Activated T-cell treated with anti-CD3 and anti-CD28 coated beads for 1 hour (primary cell): ENCODE measurements at regions not wholly inside any gene's neighbourhood (a gene's known extent, or its start where the extent isn't known, plus 50 kb on each side); places are given as distances from the start of the nearest gene placed in this dataset.

Experiments
- DNase-seq: peaks from one replicate; pipeline ENCODE4 v3.0.0-alpha.2; 2020; ENCODE audit warnings: low read depth

GRCh38 chr3:187618722-187619121, 51.5 kb downstream of the SST start:
- DNase-seq: no peak

GRCh38 chr3:187617213-187617612, 53.0 kb downstream of the SST start:
- no peak for DNase-seq

GRCh38 chr3:187616307-187616972, 53.8 kb downstream of the SST start:
- peak; percentile 32 for DNase-seq

GRCh38 chr3:187615630-187616029, 54.6 kb downstream of the SST start:
- DNase-seq: no peak

- no peak for DNase-seq
Observed at GRCh38 chr3:187612656-187613055, 57.5 kb downstream of the SST start.

GRCh38 chr3:187610981-187611511, 59.1 kb downstream of the SST start:
- no peak for DNase-seq

GRCh38 chr3:187594272-187594671, 75.9 kb downstream of the SST start:
- no peak for DNase-seq

GRCh38 chr3:187593451-187593850, 76.7 kb downstream of the SST start:
- DNase-seq: no peak

GRCh38 chr3:187590861-187591576, 79.2 kb downstream of the SST start:
- DNase-seq: no peak

- DNase-seq: no peak
Observed at GRCh38 chr3:187587076-187587475, 83.1 kb downstream of the SST start.

- DNase-seq: no peak
Observed at GRCh38 chr3:187586226-187586625, 84.0 kb downstream of the SST start.

- no peak for DNase-seq
Observed at GRCh38 chr3:187572441-187572840, 97.8 kb downstream of the SST start.

GRCh38 chr3:187571701-187572100, 98.5 kb downstream of the SST start:
- DNase-seq: no peak

GRCh38 chr3:187570776-187571175, 99.4 kb downstream of the SST start:
- DNase-seq: no peak

- DNase-seq: no peak
Observed at GRCh38 chr3:187568171-187568570, 102.0 kb downstream of the SST start.

- DNase-seq: no peak
Observed at GRCh38 chr3:187567661-187568121, 102.5 kb downstream of the SST start.

GRCh38 chr3:187567021-187567420, 103.2 kb downstream of the SST start:
- no peak for DNase-seq

GRCh38 chr3:187565701-187566100, 104.5 kb downstream of the SST start:
- no peak for DNase-seq

- no peak for DNase-seq
Observed at GRCh38 chr3:187558990-187559389, 111.2 kb downstream of the SST start.

GRCh38 chr3:187551416-187551815, 118.8 kb downstream of the SST start:
- no peak for DNase-seq

GRCh38 chr3:187550446-187550845, 119.7 kb downstream of the SST start:
- DNase-seq: no peak

GRCh38 chr3:187545366-187545765, 124.8 kb downstream of the SST start:
- DNase-seq: no peak

- no peak for DNase-seq
Observed at GRCh38 chr3:187544326-187544725, 125.9 kb downstream of the SST start.
